Jurkat, Clone E6-1 (cell line): ENCODE measurements at regions not wholly inside any gene's neighbourhood (a gene's known extent, or its start where the extent isn't known, plus 50 kb on each side); places are given as distances from the start of the nearest gene placed in this dataset.

Experiments
- DNase-seq: peaks from one replicate; pipeline ENCODE4 v3.0.0-alpha.2; 2011; ENCODE audit warnings: low read depth, low spot score
- H3K4me3 ChIP-seq: 2 replicates; pipeline ENCODE4 v1.5.1; 2011; ENCODE audit warnings: mild to moderate bottlenecking, low read length, control low read depth, moderate library complexity

- no peak overlapping the region for H3K4me3 ChIP-seq
- DNase-seq, result no peak
Measured at GRCh38 chr6:153898360-153899059, 140.5 kb upstream of the OPRM1 start.

DNA sequence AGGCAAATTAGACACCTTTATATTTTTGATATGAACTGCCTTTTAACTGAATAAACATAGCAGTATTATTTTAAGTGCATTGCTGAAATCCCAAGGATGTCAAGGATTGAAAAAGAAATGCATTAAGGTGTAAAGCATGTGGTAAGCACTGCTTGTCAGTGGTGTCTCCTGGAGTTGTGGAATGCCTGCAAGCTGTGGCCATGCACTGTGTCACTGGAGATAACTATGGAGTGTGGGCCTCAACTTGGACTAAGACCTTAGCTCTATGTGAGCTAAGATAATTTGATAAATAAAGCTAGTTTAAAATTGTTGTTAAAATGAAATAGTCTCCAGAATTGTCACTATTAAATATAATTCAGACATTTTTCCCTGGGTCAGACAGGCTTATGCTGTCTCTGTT, 156.6 kb upstream of the OPRM1 start:
- no peak overlapping the region for H3K4me3 ChIP-seq

GRCh38 chr6:153873541-153873940, 165.5 kb upstream of the OPRM1 start:
- no peak for DNase-seq
- no peak overlapping the region for H3K4me3 ChIP-seq

More for the DNA sequence above, 156.6 kb upstream of the OPRM1 start:
- no peak for DNase-seq

DNA sequence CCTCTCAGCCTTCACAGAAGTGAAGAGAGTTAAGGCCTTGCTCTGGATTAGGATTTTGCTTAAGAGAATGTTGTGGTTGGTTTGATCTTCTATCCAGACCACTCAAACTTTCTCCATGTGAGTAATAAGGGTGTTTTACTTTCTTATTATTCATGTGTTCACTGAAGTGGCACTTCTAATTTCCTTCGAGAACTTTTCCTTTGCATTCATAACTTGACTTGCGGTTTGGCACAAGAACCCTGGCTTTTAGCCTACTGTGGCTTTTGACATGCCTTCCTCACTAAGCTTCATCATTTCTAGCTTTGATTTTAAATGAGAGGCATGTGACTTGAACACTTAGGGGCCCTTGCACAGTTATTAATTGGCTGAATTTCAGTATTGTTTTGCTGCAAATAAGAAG, 166.1 kb upstream of the OPRM1 start:
- DNase-seq, result no peak

DNA sequence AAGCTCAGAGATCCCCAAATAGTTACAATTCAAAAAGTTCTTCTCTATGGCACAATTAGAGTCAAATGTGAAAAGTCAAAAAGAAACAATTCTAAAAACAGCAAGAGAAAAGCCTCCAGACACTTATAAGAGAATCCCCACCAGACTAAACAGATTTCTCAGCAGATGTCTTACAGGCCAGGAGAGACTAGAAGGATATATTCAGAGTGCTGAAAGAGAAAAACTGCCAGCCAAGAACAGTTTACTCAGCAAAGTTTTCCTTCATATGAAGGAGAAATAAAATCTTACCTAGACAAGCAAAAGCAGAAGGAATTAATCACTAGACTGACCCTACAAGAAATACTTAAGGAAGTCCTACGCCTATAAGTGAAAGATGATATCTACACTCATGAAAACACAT, 176.1 kb upstream of the OPRM1 start:
- H3K4me3 ChIP-seq, result no peak overlapping the region
- no peak for DNase-seq

More for the DNA sequence above, 166.1 kb upstream of the OPRM1 start:
- no peak overlapping the region for H3K4me3 ChIP-seq

DNA sequence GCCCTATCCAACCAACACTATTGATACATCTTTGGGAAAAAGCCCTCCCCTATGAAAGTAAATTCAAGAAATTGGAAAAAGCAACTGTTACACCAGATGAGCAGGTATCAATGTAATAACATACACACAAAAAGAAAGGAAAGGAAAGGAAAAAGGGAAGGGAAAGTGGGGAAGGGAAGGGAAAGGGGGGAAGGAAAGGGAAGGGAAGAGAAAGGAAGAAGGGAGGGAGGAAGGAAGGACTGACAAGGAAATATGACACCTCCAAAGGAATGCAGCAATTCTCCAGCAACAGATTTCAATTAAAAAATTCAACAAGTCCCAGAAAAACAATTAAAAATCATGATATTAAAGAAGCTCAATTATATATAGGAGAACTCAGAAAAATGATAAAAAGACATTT, 176.9 kb upstream of the OPRM1 start:
- H3K4me3 ChIP-seq, result no peak overlapping the region
- DNase-seq, result no peak

- DNase-seq, result no peak
- no peak overlapping the region for H3K4me3 ChIP-seq
Measured at GRCh38 chr6:153858529-153858928, 180.5 kb upstream of the OPRM1 start.

- no peak for DNase-seq
- no peak overlapping the region for H3K4me3 ChIP-seq
Measured at GRCh38 chr6:153856929-153857376, 182.1 kb upstream of the OPRM1 start.

GRCh38 chr6:153852481-153852880, 186.6 kb upstream of the OPRM1 start:
- no peak for DNase-seq
- H3K4me3 ChIP-seq, result no peak overlapping the region

DNA sequence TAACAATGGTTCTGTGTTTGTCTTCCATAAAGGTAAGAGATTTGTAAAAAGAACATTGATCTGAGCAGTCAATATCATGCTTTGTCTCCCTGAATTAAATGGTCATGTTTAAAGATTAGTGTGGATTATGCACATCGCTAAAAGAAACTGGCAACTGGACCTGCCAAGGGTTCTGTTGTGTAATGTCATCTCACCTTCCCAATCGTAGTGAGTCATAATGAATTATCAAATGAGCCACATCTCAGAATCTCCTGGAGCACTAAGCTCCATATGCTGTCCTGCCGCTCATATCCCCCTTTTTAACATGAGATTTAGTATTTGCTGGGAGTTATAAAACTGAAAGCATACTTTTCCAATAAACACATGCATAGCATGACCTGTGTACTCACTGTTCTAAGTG, 187.0 kb upstream of the OPRM1 start:
- DNase-seq, result no peak
- H3K4me3 ChIP-seq, result no peak overlapping the region

DNA sequence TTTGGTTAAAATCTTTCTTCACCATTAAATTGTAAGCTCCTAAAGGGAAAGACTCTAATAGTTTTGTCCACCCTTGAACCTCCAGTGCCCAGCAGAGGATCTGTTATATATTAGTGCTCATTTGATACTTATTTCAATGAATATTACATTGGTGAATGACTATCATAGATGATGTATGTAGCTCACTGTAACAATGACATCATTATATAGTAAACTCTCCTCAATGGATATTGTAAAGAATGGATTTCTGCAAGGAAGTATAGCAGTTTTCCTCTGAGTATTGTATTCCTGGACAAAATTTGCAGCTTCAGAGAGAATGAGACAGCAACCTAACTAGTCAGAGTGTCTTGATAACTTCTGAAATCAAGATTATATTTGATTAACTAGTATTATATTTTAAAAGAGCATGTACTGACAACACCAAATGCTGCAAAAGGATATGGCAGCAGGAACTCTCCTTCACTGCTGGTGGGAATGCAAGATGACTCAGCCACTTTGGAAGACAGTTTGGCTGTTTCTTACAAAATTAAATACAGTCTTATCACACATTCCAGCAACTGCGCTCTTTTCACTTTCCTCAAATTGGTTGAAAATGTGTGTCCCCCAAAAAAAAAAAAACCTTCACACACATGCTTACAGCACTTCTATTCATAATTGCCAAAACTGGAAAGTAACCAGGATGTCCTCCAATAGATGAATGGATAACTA, 189.8 kb upstream of the OPRM1 start:
- DNase-seq, result no peak
- no peak overlapping the region for H3K4me3 ChIP-seq

DNA sequence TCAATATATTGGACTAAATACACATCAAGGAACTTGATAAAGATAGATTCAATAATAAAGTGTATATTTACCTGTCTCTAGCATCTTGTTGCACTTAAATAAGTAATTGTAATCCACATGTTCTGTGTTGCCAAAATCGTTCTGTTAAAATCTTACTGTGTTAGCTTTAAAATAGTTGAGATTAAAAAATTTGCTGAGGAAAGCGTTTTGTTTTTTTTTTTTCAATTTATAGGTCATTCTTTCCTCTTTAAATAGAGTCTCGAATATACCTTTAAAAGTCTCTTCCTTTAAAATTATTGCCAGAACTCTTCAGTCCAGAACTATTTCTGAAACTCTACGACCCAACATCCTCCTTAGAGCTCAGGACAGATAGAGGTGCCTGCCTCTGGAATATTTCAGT, 195.6 kb upstream of the OPRM1 start:
- DNase-seq, result no peak
- no peak overlapping the region for H3K4me3 ChIP-seq

- DNase-seq, result no peak
- no peak overlapping the region for H3K4me3 ChIP-seq
Measured at GRCh38 chr6:153842491-153842890, 196.5 kb upstream of the OPRM1 start.

DNA sequence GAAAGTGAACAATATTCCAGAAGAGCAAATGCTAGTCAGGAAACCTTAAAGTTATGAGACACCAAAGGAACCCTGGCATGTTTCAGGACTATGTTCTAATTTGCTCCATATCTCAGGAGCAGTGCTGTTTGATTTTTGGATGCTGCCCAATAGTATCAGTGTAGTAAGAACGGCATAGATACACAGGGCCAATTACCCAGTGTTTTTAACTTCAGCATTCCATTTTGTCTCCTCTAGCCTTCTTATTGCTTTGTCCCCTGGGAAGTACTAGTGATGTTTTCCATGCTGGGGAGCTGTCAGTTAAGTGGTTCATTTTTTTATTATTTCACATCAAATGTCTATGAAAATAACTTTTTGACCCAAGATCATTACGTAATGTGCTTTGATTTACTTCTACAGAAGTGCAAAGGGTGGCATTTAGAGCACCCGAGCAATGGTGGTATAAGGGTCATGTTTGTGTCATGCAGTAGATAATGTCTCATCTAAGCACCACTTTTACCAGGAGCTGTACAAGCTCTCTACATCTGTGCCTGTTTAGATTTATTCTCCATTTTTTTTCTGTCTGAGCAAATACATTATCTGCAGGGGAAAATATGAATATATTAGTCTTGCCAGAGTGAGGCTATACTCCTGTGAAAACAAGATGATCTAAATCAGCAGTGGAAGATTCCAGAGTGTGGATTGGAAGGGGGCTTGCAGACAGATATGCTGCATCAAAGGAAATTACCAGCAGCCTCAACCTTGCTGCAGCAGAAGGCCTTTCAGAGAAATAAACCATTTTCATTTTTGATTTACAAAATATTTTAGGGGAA, 198.8 kb upstream of the OPRM1 start:
- DNase-seq, result no peak
- no peak overlapping the region for H3K4me3 ChIP-seq

DNA sequence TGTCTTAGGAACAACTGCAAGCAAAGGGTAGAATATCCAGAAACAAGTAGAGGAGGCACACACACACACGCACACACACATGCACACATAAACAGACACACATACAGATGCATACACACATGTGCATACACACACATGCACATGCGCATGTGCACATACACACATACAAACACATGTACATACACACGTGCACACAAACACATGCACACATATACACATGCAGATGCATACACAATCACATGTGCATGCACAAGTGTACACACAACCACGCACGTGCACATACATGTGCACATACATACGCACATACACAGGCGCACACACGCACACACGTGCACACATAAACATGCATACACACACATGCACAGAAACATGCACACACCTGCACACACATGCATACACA, 206.5 kb upstream of the OPRM1 start:
- DNase-seq, result no peak
- H3K4me3 ChIP-seq, result no peak overlapping the region

GRCh38 chr6:153831350-153832078, 207.5 kb upstream of the OPRM1 start:
- no peak overlapping the region for H3K4me3 ChIP-seq
- no peak for DNase-seq

DNA sequence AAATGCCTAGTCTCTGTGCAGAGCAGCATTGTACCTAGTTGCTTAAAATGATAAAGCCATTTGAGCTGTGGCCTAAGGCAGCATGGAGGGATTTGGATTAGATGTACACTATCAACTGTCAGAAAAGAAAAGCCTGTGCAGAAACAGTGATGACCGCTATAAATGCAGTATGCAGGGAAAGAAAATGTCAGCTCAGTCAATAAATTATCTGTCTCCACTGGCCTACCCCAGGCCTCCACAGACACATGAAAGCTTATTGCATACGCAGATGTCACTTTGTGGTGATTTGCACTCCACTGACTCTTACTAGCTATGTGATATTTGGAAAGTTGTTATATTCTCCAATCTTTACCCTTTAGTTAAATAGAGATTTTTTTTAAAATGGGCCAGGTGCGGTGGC, 221.9 kb upstream of the OPRM1 start:
- no peak overlapping the region for H3K4me3 ChIP-seq
- DNase-seq, result no peak

GRCh38 chr6:153816366-153816765, 222.7 kb upstream of the OPRM1 start:
- DNase-seq, result no peak
- no peak overlapping the region for H3K4me3 ChIP-seq

DNA sequence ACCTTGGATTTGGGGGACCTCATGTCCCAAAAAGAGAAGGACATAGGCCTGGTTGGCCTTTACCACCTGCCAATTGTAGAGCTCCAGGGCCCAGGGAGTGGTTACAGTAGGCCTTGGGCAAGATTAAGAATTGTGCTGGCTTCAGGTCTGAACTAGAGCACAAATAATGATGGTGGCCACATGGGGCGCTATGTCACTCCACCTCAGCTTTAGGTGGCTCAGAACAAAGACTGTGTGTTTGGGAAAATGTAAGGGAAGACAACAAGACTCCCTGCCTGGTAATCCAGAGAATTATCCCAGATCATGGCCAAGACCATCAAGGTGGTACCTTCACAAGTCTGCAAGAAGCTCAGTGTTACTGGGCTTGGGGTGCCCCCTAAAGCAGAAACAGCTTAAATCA, 224.9 kb upstream of the OPRM1 start:
- no peak overlapping the region for H3K4me3 ChIP-seq
- no peak for DNase-seq
